C4-2B (cell line): ENCODE measurements at regions not wholly inside any gene's neighbourhood (a gene's known extent, or its start where the extent isn't known, plus 50 kb on each side); places are given as distances from the start of the nearest gene placed in this dataset.

ENCODE experiments used
- ZFX ChIP-seq: fragments of 450-650 bp; IDR thresholded peaks from 2 replicates; pipeline ENCODE4 v1.6.1; 2017
- TF ChIP-seq, protein P1 (sequence below): fragments of 450-650 bp; conservative IDR thresholded peaks from 2 replicates; pipeline ENCODE4 v1.5.1; 2017; ENCODE audit warnings: mild to moderate bottlenecking

DNA sequence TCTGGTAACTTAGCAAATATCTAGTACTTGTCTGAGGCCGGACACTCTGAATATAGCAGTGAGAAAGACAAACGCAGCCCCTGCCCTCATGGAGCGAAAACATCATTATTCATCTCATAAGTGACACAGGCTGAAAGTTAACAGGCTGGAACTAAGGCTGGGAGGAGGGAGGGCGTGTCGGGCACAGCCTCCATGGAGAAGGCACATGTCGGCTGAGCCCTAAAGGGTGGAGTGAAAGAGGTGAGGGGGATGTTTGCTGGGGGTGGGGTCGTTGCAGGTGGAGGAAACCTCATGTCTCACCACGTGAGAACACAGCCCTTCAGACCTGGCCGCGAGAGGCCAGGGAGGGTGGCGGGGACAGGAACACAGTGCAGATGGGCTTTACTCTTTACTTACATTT lies 108.8 kb upstream of the FOXC1 start:
- TF ChIP-seq, protein P1, sequence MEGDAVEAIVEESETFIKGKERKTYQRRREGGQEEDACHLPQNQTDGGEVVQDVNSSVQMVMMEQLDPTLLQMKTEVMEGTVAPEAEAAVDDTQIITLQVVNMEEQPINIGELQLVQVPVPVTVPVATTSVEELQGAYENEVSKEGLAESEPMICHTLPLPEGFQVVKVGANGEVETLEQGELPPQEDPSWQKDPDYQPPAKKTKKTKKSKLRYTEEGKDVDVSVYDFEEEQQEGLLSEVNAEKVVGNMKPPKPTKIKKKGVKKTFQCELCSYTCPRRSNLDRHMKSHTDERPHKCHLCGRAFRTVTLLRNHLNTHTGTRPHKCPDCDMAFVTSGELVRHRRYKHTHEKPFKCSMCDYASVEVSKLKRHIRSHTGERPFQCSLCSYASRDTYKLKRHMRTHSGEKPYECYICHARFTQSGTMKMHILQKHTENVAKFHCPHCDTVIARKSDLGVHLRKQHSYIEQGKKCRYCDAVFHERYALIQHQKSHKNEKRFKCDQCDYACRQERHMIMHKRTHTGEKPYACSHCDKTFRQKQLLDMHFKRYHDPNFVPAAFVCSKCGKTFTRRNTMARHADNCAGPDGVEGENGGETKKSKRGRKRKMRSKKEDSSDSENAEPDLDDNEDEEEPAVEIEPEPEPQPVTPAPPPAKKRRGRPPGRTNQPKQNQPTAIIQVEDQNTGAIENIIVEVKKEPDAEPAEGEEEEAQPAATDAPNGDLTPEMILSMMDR = no peak
- no peak for TF ChIP-seq ZFX
